Hematopoietic multipotent progenitor cell (in vitro differentiated cells): ENCODE measurements at regions not wholly inside any gene's neighbourhood (a gene's known extent, or its start where the extent isn't known, plus 50 kb on each side); places are given as distances from the start of the nearest gene placed in this dataset.
A peak's percentile ranks its signal among the peaks of the same experiment; 100 is the strongest.

Source experiments
- DNase-seq, 3 donors: peaks; one replicate each; pipeline ENCODE4 v3.0.0-alpha.2; 2011 to 2015; ENCODE audit warnings: low read depth in 2 of 3, low spot score in 2 of 3

- DNase-seq = no peak
Measured at GRCh38 chr13:80239116-80239515, 101.8 kb downstream of the SPRY2 start.

DNA sequence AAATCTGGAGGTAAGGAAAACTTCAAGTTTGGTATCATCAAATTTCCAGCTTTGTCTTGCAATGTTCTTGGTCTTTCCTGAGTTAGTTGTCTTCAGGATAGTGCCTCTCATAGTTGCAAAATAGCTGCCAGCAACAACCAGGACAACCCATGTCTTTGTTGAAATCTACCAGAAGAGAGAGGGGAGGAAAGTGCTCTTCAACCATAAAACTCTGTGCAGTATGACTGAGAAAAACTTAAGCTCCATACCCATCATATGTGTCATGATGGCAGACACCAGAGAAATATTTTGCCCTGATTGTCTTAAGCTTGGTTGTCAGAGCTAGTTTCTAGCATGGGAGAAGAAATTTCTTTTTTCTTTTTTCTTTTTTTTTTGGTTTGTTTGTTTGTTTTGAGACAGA is 103.3 kb downstream of the SPRY2 start:
- no peak for DNase-seq

DNA sequence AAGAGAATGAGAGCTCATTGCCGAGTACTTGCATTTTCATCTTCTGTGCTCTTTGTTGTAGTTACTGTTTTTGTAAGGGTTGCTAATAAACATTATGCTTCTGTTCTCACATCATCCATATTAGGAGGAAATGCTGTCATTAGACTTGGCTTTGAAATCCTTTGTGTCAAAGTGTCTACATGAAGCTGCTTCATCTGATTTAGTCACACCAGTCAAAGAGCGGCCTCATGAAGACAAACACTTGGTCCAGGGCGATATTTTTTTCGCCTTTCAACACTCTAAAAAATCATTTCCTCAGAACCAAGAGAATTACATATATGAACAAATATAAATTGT is 105.0 kb downstream of the SPRY2 start:
- DNase-seq = peak in 1 of 3 donors; percentile 44

- peak in 1 of 3 donors; percentile 41 for DNase-seq
Measured at GRCh38 chr13:80235166-80235966, 105.6 kb downstream of the SPRY2 start.

GRCh38 chr13:80227645-80228044 is 113.3 kb downstream of the SPRY2 start:
- no peak for DNase-seq

DNA sequence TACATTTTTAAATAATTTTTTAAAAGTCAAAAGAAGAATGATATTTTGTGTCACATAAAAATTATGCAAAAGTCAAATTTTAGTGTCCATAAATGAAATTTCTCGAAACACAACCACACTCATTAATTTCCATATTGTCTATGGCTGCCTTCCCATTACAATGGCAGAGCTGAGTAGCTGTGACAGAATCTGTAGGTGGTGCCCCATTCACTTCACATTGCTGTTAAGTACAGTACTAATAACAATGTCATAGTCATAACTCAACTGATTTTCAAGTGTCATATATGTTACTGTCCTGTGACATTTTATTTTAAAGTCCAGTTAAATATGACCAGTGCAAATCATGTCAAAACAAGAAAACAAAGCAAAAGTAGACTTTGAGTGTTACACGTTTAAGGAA is 114.3 kb downstream of the SPRY2 start:
- DNase-seq = no peak

GRCh38 chr13:80224468-80224867 is 116.5 kb downstream of the SPRY2 start:
- DNase-seq = no peak

- DNase-seq = no peak
Measured at GRCh38 chr13:80217614-80218456, 123.1 kb downstream of the SPRY2 start.

DNA sequence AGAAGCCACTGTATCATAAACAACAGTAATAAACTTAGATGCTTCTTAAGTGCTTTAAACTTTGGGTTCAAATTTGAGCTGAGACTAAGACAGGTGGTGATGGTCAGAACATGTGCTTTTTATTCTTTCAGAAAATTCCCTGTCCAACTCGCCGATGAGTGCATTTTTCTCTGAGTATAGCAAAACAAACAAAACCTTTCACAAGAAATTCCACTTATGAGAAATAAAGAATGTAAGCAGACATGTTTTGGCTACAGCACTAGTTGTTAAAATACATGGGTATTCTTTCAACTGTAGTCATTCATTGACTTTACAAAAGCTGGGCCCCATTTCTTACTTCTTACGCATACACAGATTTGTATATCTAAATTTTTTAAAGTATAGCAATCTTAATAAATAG is 125.6 kb downstream of the SPRY2 start:
- DNase-seq = no peak

DNA sequence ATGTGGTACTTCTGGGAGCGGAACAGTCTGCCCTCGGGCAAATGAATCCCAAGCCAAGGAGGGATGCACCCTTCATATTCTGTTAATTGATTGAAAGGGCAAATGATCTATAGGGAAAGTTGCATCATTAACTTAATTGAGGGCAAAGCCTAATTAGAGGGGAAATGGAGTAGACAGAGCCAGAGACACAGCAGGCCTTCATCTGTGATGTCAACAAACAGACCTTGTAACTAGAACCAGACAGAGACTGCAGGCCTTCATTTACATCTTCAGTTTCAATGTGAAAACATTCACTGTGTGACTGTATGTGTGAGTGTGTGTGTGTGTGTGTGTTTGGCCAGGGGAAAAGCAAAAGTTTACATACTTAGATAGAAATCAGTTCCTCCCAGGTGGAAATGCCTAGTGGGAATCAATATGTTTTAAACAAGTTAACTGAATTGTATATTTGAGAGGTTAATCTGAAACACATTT is 126.4 kb downstream of the SPRY2 start:
- DNase-seq = no peak

DNA sequence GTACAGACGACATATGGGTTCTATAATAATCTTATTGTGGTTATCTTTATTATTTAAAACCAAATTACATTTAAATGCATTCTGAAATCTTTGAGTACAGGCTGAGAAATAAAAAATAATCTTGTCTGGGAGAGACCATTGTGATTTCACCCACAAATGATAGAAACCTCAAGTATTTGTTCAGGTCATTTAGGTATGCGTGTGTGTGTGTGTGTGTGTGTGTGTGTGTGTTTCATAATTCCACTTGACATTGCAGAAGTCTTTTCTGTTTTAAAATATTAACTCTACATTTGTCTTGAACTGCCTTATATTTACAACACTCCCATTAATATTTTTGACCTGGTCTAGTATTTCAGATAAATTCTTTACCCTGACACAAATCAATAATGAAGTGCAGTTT is 126.9 kb downstream of the SPRY2 start:
- no peak for DNase-seq

DNA sequence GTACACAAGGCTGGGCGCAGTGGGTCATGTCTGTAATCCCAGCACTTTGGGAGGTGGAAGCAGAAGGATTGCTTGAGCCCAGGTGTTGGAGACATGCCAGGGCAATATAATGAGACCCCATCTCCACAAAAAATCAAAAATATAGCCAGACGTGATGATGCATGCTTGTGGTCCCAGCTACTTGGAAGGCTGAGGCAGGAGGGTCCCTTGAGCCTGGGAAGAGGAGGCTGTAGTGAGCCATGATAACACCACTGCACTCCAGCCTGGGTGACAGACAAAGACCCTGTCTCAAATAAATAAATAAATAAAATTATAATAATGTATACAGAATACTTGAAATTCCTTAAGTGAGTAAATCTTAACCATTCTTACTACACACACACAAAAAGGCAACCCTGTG is 127.7 kb downstream of the SPRY2 start:
- no peak for DNase-seq

GRCh38 chr13:80211566-80211965 is 129.4 kb downstream of the SPRY2 start:
- no peak for DNase-seq

GRCh38 chr13:80204642-80205041 is 136.3 kb downstream of the SPRY2 start:
- no peak for DNase-seq

GRCh38 chr13:80203496-80203895 is 137.4 kb downstream of the SPRY2 start:
- no peak for DNase-seq

- DNase-seq = no peak
Measured at GRCh38 chr13:80201694-80202468, 139.0 kb downstream of the SPRY2 start.

DNA sequence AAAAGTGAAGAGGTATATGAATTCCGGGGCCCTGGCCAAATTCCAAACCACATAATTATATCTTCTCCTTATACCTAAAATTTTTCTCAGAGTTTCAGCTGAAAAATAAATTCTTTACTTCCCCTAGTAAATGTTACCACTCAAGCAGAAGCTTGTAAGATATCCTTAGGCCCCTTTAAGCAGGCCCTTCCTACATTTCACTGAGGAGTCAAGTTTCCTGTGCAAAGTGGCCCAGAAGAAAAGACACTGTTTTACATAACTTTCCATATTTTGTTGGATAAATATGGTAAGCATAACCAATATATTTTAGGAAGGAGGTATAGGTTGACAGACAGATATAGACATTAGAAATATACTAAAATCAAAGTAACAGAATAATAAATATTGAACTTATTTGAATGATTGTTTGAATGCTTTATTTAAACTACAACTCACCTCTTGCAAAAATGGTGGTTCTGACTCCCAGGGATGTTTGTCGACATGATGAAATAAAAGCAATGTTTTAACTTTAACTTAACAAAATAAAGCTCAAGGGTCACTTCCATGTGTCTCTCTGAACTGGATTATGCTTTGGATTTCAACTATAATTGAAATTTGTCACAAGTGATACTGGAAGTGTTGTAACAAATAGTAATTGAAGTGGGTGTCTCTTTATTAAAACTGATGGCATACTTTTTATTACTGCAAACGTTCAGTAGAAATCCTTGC is 141.2 kb downstream of the SPRY2 start:
- no peak for DNase-seq

- DNase-seq = no peak
Measured at GRCh38 chr13:80199067-80199466, 141.9 kb downstream of the SPRY2 start.

DNA sequence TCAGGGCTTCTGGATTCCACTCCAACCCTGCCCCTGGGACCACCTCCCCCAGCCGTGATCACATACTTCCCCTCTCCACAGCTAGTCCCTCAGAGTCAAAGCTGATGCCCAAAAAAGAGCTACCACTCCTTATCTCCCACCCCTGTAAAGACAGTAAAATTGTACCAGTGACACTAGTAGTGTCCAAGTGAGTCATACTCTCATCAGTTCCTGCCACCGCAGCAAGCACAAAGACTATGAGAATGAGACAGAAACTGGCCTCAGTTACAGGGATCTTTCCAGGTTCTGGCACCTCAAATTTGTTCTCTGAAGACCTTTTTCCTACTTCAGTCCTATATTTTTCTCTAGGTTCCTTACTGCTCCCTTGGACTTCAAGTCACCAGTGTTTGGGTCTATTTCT is 144.2 kb downstream of the SPRY2 start:
- no peak for DNase-seq

GRCh38 chr13:80195649-80196048 is 145.3 kb downstream of the SPRY2 start:
- no peak for DNase-seq
